ENCODE measurements at regions not wholly inside any gene's neighbourhood (a gene's known extent, or its start where the extent isn't known, plus 50 kb on each side); places are given as distances from the start of the nearest gene placed in this dataset.

DNA sequence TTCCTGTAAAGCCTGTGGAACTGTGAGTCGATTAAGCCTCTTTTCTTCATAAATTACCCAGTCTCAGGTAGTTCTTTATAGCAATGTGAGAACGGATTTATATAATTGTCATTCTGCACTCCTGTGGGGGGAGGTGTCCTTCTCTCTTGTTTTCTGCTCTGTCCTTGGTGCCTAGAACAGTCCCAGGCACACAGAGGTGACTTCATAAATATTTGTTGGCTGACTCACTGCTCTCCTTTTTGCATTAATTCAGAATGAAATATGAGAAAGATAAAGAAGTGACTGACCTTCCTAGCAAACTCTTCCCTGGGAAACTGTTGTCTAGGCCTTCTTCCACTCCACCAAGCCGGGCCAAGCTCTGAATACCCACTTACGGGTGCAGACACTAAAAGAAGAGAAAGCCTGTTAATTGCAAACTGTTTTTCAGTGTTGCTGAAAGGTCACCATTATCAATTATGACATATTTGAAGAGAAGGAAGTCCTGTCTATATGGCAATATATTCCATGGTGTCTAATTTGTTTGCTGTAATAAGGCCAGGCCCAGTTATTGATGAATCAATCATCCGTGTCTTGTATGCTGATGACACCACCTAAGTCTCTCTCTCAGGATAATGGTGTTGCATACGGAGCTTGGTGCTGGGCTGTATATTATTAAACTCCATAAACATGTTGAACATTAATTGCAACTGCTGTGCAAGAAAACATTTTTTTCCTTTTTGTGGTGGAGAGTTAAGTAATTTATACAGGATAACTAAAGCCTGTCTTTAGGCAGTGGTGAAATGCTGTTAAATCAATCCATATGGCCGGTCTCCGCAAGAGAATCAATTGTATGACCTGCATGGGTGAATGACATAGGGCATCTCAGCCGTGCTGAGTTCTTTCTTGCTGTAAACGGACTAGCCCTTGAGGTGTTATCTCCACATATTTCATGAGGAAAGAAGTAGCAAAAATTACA lies 567.5 kb downstream of the SLC4A3 start:
- no peaks in the 10 kb centered on the region for H3K27me3 ChIP-seq (ENCODE audit: control insufficient read depth, insufficient read depth, low read length)
- H3K9me3 ChIP-seq (ENCODE audit: control insufficient read depth, insufficient read depth, low read length) = no peaks in the 10 kb centered on the region
- H3K4me3 ChIP-seq (ENCODE audit: low read depth, low read length) = no peak overlapping the region
- no peaks in the 10 kb centered on the region for H3K4me1 ChIP-seq (ENCODE audit: control insufficient read depth, insufficient read depth, low read length)
- H3K9ac ChIP-seq (ENCODE audit: low read depth, low read length) = no peak overlapping the region
- no peaks in the 10 kb centered on the region for H3K36me3 ChIP-seq (ENCODE audit: control insufficient read depth, insufficient read depth, low read length)

DNA sequence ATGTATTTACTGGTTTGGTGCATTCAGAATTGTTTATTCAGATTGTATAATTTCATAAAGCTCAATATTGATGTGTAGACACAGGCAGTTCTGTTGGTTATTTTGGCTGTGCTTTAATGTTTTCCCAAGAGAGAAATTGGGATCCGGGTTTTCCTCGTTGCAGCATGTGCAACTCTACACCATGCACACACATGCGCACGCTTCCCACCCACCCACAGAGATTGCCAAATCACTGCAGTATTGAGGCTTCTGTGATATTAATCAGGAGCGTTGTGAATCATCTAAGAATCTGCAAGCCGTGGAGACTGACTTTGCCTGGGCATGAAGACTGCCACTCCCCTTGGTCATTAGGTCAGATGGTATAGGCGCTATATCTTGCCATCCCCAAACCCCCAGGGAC lies 571.5 kb downstream of the SLC4A3 start:
- H3K27me3 ChIP-seq (ENCODE audit: control insufficient read depth, insufficient read depth, low read length) = no peaks in the 10 kb centered on the region
- H3K9ac ChIP-seq (ENCODE audit: low read depth, low read length) = no peak overlapping the region
- no peaks in the 10 kb centered on the region for H3K4me1 ChIP-seq (ENCODE audit: control insufficient read depth, insufficient read depth, low read length)
- no peaks in the 10 kb centered on the region for H3K9me3 ChIP-seq (ENCODE audit: control insufficient read depth, insufficient read depth, low read length)
- H3K4me3 ChIP-seq (ENCODE audit: low read depth, low read length) = no peak overlapping the region
- H3K36me3 ChIP-seq (ENCODE audit: control insufficient read depth, insufficient read depth, low read length) = no peaks in the 10 kb centered on the region

DNA sequence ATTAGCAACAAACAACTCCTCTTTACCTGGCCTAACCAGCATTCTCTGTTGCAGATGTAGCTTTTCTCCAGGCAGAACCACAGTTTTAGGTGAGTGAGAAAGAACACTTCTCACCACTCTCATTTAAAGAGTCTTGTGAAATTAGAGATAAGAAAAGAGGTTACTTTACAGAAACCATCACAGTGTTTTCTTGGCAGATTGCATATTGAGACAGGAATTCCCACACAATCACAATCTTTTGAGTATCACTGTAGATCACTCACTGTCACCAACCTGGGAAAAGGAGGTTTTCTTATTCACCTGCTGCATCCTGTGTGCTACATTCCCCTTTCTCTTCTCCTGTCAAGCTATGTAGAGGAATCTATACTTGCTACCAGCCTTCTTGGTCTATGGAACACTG lies 574.6 kb downstream of the SLC4A3 start:
- H3K4me1 ChIP-seq (ENCODE audit: control insufficient read depth, insufficient read depth, low read length) = no peaks in the 10 kb centered on the region
- H3K9me3 ChIP-seq (ENCODE audit: control insufficient read depth, insufficient read depth, low read length) = no peaks in the 10 kb centered on the region
- no peaks in the 10 kb centered on the region for H3K36me3 ChIP-seq (ENCODE audit: control insufficient read depth, insufficient read depth, low read length)
- H3K9ac ChIP-seq (ENCODE audit: low read depth, low read length) = no peak overlapping the region
- no peaks in the 10 kb centered on the region for H3K27me3 ChIP-seq (ENCODE audit: control insufficient read depth, insufficient read depth, low read length)
- H3K4me3 ChIP-seq (ENCODE audit: low read depth, low read length) = no peak overlapping the region

DNA sequence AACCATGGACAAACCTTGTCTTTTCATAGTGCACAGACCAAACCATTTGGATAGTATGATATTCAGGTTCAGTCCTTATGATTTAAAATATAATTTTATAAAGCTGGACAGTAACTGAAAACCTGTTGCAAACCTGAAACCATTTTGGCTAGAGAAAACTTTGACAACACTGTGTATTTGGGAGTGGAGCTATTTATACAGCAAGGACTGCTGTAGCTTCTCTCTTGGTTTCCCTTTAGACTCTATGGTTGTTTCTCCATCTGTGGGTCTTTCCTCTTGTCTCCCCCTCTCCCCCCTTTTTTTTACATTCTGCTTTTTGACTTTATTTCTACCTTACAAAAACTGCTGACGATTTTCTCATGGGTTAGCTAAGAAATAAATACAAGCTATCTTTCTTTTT lies 581.7 kb downstream of the SLC4A3 start:
- Histone ChIP-seq H3K36me3 (ENCODE audit: control insufficient read depth, insufficient read depth, low read length) (no peaks in the 10 kb centered on the region), H3K4me1 (ENCODE audit: control insufficient read depth, insufficient read depth, low read length) (no peaks in the 10 kb centered on the region), H3K9me3 (ENCODE audit: control insufficient read depth, insufficient read depth, low read length) (no peaks in the 10 kb centered on the region), H3K9ac (ENCODE audit: low read depth, low read length) (no peak overlapping the region), H3K27me3 (ENCODE audit: control insufficient read depth, insufficient read depth, low read length) (no peaks in the 10 kb centered on the region), H3K4me3 (ENCODE audit: low read depth, low read length) (no peak overlapping the region)

DNA sequence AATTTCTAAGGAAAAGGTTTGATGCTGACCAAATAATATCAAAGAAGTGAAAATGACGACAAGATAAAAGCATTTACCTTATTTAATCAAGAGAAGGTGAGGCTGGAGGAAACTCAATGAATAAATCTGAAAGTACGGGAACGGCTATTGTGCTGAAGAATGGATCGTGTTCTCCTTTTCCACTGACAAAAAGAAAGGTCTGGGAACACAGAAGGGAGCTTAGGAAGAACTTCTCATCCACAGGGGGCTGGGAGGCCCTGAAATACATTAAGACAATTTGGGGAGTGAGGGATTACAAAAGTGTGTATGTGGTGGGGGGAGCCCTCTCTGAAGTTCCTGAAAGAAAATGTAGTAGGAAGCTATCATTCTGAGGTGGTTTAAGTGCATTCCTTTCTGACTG lies 582.3 kb downstream of the SLC4A3 start:
- Histone ChIP-seq H3K9ac (ENCODE audit: low read depth, low read length) (no peak overlapping the region), H3K4me3 (ENCODE audit: low read depth, low read length) (no peak overlapping the region), H3K36me3 (ENCODE audit: control insufficient read depth, insufficient read depth, low read length) (no peaks in the 10 kb centered on the region), H3K9me3 (ENCODE audit: control insufficient read depth, insufficient read depth, low read length) (no peaks in the 10 kb centered on the region), H3K4me1 (ENCODE audit: control insufficient read depth, insufficient read depth, low read length) (no peaks in the 10 kb centered on the region), H3K27me3 (ENCODE audit: control insufficient read depth, insufficient read depth, low read length) (no peaks in the 10 kb centered on the region)

DNA sequence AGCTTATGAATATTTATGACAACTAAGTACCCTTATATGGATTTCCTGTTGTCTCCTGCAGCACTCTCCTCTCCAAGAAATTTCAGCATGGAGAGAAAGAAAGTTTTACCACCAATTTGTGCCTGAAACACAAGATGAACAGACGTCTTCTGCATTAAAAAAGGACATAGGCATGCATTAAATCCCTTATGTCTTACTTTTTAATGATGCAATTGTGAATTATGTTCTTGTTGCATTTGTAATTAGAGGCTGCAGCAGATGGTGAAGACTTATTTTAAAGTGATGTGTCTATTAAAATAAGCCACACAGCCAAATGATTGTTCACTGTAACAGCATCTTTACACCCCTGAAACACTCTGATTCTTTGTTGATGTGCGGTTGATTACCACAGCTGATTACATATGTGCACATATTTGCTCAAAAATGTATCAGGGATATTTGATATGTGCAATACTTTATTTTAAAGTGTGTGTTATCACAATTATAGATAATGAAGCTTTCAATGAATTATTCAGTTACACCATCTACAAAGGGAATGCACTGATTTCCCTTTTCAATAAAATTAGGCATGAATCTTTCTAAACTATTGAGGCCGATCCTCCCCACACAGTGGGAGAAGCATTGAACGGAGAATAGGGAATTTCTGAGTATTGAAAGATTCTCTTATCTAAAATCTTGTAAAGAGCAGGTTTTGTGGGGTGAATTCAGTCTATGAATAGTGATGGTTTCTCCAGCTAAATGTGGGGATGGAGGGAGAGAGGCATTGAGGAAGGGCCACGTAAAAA lies 585.1 kb downstream of the SLC4A3 start:
- Histone ChIP-seq H3K9ac (ENCODE audit: low read depth, low read length) (no peak overlapping the region), H3K4me3 (ENCODE audit: low read depth, low read length) (no peak overlapping the region), H3K9me3 (ENCODE audit: control insufficient read depth, insufficient read depth, low read length) (no peaks in the 10 kb centered on the region), H3K36me3 (ENCODE audit: control insufficient read depth, insufficient read depth, low read length) (no peaks in the 10 kb centered on the region), H3K27me3 (ENCODE audit: control insufficient read depth, insufficient read depth, low read length) (no peaks in the 10 kb centered on the region), H3K4me1 (ENCODE audit: control insufficient read depth, insufficient read depth, low read length) (no peaks in the 10 kb centered on the region)

DNA sequence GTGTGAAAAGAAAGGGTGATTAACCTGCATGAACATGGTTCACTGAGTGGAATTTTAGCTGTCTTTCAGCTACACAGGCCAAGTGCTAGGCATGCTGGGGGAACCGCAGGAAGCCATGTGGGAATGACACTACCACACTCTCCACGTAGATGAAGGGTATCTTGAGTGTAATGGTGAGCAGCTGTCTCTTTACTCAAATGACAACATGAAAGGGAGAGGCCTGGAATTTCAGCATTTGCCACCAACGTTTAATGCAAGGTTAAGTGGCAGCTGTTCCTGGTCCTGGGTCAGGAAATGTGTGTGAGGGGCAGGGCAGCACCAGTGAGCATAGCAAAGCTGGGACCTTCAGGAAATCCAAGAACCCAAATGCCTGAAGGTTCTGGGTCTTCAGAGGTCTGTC lies 588.4 kb downstream of the SLC4A3 start:
- Histone ChIP-seq H3K9me3 (ENCODE audit: control insufficient read depth, insufficient read depth, low read length) (no peaks in the 10 kb centered on the region), H3K4me3 (ENCODE audit: low read depth, low read length) (no peak overlapping the region), H3K27me3 (ENCODE audit: control insufficient read depth, insufficient read depth, low read length) (no peaks in the 10 kb centered on the region), H3K9ac (ENCODE audit: low read depth, low read length) (no peak overlapping the region), H3K4me1 (ENCODE audit: control insufficient read depth, insufficient read depth, low read length) (peaks cover 3% of the 10 kb centered on the region), H3K36me3 (ENCODE audit: control insufficient read depth, insufficient read depth, low read length) (no peaks in the 10 kb centered on the region)

DNA sequence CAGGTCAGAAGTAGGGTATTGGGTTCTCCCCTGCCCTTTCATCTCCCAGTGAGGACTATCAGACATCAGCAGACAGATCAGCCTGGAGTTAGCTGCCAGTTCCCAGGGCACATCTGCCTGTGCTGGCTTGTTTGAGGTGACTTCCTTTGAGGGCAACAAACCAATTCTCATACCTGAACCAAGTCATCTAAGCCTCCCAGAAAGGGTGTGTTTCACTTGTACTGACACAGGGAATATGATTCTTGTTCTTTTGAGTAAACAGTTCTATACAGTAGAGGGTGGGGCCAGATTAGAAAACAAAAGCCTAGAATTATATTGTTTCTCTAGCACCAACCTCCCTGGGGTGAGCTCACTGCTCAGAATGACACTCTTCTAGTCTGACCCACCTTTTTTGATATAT lies 591.9 kb downstream of the SLC4A3 start:
- Histone ChIP-seq H3K4me3 (ENCODE audit: low read depth, low read length) (no peak overlapping the region), H3K36me3 (ENCODE audit: control insufficient read depth, insufficient read depth, low read length) (no peaks in the 10 kb centered on the region), H3K27me3 (ENCODE audit: control insufficient read depth, insufficient read depth, low read length) (no peaks in the 10 kb centered on the region), H3K9me3 (ENCODE audit: control insufficient read depth, insufficient read depth, low read length) (no peaks in the 10 kb centered on the region), H3K4me1 (ENCODE audit: control insufficient read depth, insufficient read depth, low read length) (peaks cover 3% of the 10 kb centered on the region), H3K9ac (ENCODE audit: low read depth, low read length) (no peak overlapping the region)

DNA sequence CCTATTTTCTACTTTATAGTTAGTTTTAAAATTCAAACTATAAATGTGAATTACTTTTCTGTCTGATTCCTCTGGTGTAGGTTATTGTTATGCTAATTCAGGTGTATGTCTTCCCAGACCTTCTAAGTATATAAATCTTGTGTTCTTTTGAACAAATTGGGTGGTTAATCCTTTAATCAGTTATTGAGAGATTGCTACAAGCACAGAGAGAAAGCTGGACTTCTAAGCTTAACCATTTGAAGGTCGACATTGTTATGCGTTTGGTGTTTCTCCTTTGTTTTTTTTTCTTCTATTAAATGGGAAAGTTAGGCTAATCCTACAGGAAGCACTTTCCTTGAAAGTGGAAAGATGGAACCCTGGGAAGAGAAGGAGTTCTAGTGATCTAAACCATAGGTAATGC lies 592.6 kb downstream of the SLC4A3 start:
- no peak overlapping the region for H3K9ac ChIP-seq (ENCODE audit: low read depth, low read length)
- H3K27me3 ChIP-seq (ENCODE audit: control insufficient read depth, insufficient read depth, low read length) = no peaks in the 10 kb centered on the region
- no peaks in the 10 kb centered on the region for H3K9me3 ChIP-seq (ENCODE audit: control insufficient read depth, insufficient read depth, low read length)
- H3K36me3 ChIP-seq (ENCODE audit: control insufficient read depth, insufficient read depth, low read length) = no peaks in the 10 kb centered on the region
- no peak overlapping the region for H3K4me3 ChIP-seq (ENCODE audit: low read depth, low read length)
- H3K4me1 ChIP-seq (ENCODE audit: control insufficient read depth, insufficient read depth, low read length) = peaks cover 3% of the 10 kb centered on the region

DNA sequence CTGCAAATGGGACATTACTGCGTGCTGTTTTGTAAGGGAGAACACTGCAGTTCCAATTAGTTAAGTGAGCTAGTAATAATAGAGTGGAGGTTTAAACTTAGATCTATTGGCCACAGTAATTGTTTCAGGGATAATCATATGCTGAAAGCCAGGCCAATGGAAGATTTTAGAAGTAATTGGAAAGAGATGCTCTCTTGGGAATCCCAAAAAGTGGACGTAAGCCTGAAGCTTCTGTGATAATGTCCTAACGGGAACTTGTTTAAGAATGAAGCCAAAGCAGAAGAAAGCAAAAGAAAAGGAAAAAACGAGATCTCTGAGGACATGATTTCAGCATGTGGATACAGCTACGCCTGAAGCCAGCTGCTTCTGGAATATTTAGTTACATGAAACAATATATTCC lies 594.6 kb downstream of the SLC4A3 start:
- H3K4me3 ChIP-seq (ENCODE audit: low read depth, low read length) = no peak overlapping the region
- peaks cover 3% of the 10 kb centered on the region for H3K4me1 ChIP-seq (ENCODE audit: control insufficient read depth, insufficient read depth, low read length)
- no peaks in the 10 kb centered on the region for H3K27me3 ChIP-seq (ENCODE audit: control insufficient read depth, insufficient read depth, low read length)
- H3K9me3 ChIP-seq (ENCODE audit: control insufficient read depth, insufficient read depth, low read length) = no peaks in the 10 kb centered on the region
- no peaks in the 10 kb centered on the region for H3K36me3 ChIP-seq (ENCODE audit: control insufficient read depth, insufficient read depth, low read length)
- no peak overlapping the region for H3K9ac ChIP-seq (ENCODE audit: low read depth, low read length)

DNA sequence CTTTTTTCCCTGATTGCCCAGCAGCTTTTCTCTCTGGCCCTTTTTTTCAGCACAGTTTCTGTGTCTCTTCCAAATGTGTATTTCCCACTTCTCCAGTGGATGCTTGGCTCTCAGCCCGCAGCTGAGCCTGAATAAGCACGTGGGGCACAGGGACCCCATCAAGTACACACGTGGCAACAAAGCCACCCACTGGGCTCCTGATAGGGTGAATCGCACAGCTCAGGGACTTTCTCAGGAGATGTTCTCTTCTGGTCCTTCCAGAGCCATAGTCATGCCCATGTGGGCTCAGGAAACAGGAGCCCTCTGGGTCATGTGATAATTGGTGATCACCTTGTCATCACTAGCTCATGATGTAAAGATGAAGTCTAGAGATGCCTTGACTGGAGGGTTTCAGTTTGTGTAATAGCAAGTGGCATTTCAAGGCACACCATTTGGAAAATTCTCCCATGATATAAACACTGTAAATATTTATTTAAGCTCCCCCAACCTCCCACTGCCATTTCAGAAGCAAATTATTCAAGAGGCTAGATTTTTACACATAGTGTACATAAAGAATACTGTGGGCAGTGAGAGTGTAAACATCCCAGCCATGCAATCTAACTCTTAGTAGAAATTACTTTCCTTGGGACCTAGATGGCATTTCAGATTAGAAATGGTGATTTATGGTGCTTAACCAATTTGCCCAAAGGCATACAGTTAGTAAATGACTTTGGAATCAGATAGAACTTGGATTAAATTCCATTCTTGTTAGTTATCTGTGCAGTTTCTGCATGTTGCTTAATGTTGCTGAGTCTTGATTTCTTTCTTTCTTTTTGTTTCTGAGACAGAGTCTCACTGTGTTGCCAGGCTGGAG lies 597.5 kb downstream of the SLC4A3 start:
- H3K9ac ChIP-seq (ENCODE audit: low read depth, low read length) = no peak overlapping the region
- H3K27me3 ChIP-seq (ENCODE audit: control insufficient read depth, insufficient read depth, low read length) = no peaks in the 10 kb centered on the region
- H3K9me3 ChIP-seq (ENCODE audit: control insufficient read depth, insufficient read depth, low read length) = no peaks in the 10 kb centered on the region
- no peaks in the 10 kb centered on the region for H3K36me3 ChIP-seq (ENCODE audit: control insufficient read depth, insufficient read depth, low read length)
- H3K4me3 ChIP-seq (ENCODE audit: low read depth, low read length) = no peak overlapping the region
- peaks cover 3% of the 10 kb centered on the region for H3K4me1 ChIP-seq (ENCODE audit: control insufficient read depth, insufficient read depth, low read length)
